Inflammatory macrophage treated with lipopolysaccharide for 4 hours (primary cell): ENCODE measurements at regions not wholly inside any gene's neighbourhood (a gene's known extent, or its start where the extent isn't known, plus 50 kb on each side); places are given as distances from the start of the nearest gene placed in this dataset.
"Not testable (repeated sequence)": the region's sequence is repeated elsewhere in the genome, so short reads cannot be mapped to it uniquely, and the experiment has no call there.

Experiments used
- DNase-seq: peaks from one replicate; pipeline ENCODE4 v3.0.0-alpha.2; 2020

- no peak for DNase-seq
These were observed 1185.4 kb upstream of the SEMA6A start for GRCh38 chr5:117759849-117760499.

DNA sequence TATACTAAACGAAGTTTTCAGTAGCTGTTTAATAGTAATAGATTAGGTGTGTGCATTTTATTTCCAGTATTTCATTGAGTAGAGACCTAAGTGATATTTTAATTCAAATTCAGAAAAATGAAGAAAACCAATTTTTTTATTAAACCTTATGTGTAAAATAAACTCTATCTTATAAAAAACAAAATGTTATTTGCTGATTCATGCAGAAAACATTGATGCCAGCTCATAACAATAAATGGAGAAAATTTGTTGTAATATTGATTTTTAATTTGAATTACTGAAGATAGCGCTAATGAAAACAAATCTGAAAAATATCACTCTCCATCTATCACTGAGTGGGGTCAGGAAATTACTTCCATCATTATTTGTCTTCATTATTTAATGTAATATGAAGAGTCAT lies 1177.8 kb upstream of the SEMA6A start:
- no peak for DNase-seq

DNA sequence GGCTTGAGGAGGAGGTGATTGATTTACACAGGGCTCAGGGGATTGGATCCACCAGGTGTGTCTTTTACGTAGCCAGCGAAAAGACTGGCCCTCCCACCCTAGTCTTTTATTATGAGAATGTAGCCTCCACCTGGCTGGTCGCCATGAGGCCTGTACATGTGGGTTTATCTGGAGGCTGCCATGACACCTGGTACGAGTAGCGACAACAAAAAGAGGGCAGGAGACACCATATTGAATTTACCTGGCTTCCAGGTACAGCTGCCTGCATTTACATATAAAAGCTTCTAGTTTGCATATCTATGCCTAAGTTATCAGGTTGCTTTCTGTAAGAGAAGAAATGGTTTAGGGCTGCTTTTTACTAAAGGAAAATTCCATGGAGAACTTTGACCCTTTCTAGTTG lies 1173.7 kb upstream of the SEMA6A start:
- no peak for DNase-seq

DNA sequence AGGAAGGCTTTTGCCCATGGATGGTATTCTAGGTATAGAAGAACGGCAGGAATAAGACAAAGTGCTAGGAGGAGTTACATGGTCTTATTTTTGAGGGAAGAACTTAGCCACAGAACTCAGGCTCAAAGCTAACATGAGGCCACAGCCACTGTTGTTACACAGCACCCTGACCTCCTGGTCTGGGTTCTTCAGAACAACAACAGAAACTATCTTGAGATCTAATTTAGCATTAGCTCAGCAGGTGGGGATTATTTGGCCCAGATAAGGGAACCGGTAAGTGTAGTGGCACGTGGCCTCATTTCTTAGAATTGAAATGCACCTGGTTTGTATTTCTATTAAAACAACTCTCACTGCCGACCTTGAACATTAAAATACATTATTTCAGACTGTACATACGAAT lies 1168.7 kb upstream of the SEMA6A start:
- DNase-seq: no peak

DNA sequence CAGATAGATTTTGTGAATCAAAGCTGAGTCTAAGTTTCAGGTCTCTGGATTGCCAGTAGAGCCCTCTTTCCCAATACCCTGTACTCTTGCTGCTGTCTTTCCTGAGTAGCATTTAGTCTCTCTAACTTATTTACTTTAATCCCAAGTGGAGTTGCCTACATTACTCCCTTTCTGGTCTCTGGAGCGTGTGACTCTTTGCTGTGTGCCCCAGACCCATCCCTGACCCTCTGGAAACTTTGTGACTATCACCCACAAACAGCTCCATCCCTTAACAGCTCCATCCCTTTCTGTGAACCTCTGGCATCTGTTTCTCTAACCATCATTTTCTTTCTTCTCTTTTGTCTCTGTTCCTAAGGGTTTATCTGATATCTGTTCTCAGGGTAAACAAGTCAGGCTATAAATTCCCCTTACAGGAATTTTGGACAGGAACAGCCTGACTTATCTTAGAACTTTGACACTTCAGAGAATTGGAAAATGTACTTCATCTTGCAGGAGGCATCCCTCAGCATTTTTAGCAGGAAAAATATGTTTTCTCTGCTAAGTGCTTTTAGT lies 1167.1 kb upstream of the SEMA6A start:
- DNase-seq: no peak

DNA sequence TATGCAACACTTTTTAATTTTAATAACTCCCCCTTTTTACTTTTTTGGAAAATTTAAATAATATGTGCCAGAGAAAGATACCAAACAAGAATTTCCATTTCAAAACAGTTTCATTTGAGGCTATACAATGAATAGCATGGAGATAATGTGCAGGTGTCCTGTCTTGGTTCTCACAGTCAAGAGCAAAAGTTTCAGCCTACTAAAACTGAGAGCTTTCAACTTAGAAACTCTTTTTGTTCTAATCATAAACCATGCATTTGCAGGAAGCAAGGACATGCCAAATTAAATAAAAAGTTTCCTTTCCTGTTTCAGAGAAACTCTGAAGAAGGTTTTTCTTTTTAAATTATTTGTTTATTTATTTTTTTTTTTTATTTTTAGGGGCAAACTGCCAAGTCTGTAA lies 1165.6 kb upstream of the SEMA6A start:
- DNase-seq: no peak

- no peak for DNase-seq
These were observed 1163.9 kb upstream of the SEMA6A start for GRCh38 chr5:117738571-117738970.

DNA sequence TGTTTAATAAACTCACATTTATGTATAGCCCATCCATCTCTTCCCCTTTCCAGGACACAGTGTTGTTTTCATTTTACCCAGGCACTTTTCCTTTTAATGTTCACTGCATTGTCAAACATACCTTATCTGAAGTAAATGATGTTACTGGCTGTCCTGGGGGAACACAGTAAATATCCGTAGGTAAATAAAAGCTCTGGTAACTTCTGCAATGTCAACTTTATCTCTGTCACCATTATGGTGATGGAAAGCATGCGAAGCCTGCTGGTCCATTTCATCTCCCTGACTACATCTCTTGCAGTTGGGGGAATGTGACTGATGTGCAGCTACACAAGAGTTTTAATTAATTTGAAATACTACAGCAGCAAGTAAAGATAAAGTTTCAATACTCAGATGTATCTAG lies 1162.1 kb upstream of the SEMA6A start:
- DNase-seq: no peak

- DNase-seq: no peak
These were observed 1159.4 kb upstream of the SEMA6A start for GRCh38 chr5:117734056-117734455.

DNA sequence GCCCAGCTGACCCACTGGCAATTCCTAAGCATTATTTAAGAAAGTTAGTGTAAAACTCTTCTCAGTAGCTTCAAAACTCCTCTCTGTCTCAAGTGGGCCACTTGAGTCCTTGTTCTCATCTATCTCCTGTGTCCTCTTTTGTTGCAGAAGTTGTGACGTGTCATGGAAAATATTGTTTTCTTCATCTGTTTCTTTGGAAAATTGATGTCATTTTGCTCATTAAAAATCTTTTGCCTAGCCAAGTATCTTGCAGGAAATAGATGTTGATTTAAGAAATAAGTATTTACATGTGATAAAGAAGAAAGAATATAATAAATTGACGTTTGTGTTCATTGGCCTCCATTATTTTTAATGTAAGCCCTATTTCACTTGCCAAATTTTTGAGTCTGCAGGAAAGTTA lies 1158.4 kb upstream of the SEMA6A start:
- no peak for DNase-seq

- no peak for DNase-seq
These were observed 1157.6 kb upstream of the SEMA6A start for GRCh38 chr5:117732264-117732663.

DNA sequence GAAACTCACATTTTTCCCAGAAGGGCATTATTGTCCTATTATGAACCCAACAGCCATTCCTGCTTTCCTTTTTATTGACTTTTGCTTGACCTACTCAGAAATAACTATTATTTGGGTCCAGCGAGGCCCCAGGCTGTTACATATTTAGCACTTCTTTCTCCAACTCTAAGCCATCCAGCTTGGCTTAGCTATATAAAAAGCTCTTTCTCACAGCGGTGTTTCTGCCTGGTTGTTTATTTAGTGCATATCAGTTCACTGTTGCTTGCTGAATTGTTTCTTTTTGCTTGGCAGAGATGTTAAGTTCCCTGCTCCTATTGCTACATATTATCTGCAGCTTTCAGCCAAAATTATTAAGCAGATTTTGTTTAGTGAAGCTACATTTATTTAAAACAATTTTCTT lies 1156.8 kb upstream of the SEMA6A start:
- no peak for DNase-seq

GRCh38 chr5:117720784-117721183 lies 1146.2 kb upstream of the SEMA6A start:
- not testable (repeated sequence) for DNase-seq

DNA sequence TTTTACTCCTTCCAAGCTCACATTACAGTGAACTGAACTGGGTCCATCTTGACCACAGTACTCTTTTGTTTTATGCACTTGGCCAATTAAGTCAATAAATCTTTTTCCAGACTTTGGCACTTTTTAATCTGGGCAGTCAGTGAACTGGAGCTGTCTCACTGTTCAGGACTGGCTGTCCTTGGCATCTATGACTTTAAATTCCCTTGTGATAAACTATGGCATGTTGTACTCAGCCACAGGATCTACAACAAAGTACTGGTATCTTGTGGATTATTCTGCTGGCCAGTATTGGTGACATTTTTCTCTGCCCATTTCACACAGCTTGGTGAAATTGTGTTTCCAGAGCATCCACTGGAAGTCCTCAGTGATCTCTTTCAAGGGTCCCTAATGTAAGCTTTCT lies 1144.8 kb upstream of the SEMA6A start:
- DNase-seq: no peak

- DNase-seq: no peak
These were observed 1139.1 kb upstream of the SEMA6A start for GRCh38 chr5:117713585-117714198.

GRCh38 chr5:117701062-117701461 lies 1126.4 kb upstream of the SEMA6A start:
- DNase-seq: no peak

DNA sequence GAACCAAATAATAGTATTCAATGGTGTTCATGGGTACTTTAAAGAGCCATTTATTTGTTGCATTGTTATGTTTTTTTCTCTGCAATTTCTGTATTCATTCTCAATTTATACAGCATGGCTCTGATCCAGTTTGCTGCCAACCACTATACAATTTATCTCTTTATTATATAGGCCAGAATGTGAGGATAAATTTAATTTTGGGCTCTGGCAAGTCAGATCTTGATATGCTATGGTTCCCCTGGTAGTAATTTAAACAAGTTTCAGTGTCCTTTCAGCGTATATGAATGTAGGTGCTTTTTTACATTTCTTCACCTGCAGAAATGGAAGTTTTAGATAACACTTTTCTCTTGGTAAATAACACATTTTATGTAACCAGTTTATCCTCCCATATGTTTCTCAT lies 1118.0 kb upstream of the SEMA6A start:
- DNase-seq: no peak

- no peak for DNase-seq
These were observed 1116.7 kb upstream of the SEMA6A start for GRCh38 chr5:117691081-117691870.

DNA sequence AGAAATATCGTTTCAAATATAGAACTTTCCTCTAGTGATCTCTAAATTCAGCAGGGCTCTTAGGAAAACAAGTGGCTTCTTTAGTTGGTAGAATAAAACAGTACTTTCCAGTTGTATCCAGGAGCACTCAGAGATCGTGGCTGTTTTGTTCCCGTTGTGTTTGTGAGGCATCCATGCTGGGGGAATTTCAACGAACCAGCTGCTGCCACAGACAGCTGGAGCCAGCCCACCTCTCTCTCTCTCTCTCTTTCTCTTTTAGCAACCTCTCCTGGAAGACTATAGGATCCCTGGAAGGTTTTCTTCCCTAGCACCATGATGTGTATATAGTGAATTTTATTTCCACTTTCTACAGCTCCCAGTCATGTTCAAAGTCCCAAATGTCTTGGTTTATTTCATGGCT lies 1116.0 kb upstream of the SEMA6A start:
- DNase-seq: no peak

- no peak for DNase-seq
These were observed 1112.3 kb upstream of the SEMA6A start for GRCh38 chr5:117686926-117687325.

GRCh38 chr5:117682416-117682815 lies 1107.8 kb upstream of the SEMA6A start:
- DNase-seq: no peak

DNA sequence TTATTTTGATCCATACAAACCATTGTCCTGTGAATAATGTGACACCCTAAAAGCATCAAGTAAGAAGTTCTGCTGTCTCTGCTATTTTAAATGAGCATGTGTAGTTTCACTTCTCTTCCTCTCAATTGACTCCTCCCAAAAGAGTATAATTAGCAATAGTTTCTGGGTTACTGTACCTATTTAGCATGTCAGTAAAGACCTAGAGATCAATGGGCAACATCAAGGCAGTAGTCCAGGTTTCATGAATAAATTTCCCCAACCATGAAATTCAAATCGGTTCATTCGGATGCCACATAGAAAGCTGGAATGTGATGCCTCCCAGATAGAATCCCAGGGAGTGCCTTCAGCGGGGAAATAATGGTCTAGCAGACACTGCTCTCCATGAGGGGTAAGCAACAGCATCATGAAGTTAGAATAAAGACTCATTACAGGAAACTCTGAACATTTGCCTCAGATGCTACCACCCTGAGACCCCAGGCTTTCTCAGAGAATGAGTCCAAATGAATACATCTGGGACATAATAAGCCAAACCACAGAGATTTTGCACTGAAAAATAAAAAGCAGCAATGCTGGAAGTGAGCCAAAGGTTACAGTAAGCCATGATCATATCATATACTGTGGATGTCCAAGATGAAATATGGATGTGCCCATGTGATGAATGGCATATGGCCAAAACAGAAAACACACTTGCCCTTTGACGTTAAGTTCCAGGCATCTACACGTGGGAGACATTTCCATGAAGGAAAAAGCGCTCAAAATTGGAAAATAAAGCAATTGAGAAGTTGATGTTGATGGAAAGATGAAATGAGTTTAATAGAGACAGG lies 1107.0 kb upstream of the SEMA6A start:
- DNase-seq: no peak

DNA sequence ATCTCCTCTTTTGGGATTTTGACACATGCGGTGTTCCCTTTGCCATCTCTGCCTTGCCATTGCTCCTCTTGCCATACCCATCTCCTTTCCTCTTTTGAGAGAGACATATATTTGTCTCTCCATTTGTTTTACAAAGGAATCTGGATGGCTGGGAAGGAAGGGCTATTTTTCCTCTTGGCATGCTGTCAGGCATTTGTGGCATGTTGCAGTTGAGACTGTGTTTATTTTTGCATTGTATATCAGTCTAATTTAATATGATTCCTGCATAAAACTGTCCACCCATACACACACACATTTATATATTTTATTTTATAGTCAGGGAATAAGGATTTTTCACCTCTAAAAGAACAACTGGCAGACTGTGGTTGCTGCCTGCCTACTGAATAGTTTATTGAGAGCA lies 1105.8 kb upstream of the SEMA6A start:
- DNase-seq: no peak
